ENCODE measurements at regions not wholly inside any gene's neighbourhood (a gene's known extent, or its start where the extent isn't known, plus 50 kb on each side); places are given as distances from the start of the nearest gene placed in this dataset.

DNA sequence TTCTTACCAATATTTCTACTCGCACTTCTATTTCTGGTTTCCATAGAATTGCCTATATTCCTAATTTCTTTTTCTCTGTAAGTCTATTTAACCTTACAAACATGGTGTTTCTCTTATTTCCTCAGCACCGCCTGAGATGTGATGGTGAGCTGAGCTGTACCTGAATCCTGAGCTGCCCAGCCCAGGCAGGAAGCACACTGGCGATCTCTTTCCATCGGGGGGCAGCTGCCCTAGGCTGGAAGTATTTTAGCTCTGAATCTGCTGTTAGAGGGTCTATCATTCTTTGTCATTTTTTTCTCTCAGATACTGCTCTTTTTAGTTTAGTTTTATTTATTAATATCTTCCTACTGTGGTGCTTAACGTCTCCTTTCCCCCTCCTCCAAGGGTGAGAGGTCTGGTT is 173.4 kb upstream of the SLC35B3 start:
- Histone ChIP-seq H3K4me3 (ENCODE audit: low read length) (no peak overlapping the region), H3K36me3 (ENCODE audit: control insufficient read depth, insufficient read depth, low read length) (no peaks in the 10 kb centered on the region), H3K9me3 (ENCODE audit: control insufficient read depth, low read depth, low read length) (peaks cover 3% of the 10 kb centered on the region), H3K4me1 (ENCODE audit: control insufficient read depth, insufficient read depth, low read length) (no peaks in the 10 kb centered on the region), H3K27ac (ENCODE audit: low read length) (no peak overlapping the region), H3K27me3 (ENCODE audit: control insufficient read depth, insufficient read depth, low read length) (no peaks in the 10 kb centered on the region)
- WGBS (ENCODE audit: insufficient coverage, low lambda C conversion rate): 84% methylated on average over 2 of the region's 5 CpGs
- no peak for DNase-seq

DNA sequence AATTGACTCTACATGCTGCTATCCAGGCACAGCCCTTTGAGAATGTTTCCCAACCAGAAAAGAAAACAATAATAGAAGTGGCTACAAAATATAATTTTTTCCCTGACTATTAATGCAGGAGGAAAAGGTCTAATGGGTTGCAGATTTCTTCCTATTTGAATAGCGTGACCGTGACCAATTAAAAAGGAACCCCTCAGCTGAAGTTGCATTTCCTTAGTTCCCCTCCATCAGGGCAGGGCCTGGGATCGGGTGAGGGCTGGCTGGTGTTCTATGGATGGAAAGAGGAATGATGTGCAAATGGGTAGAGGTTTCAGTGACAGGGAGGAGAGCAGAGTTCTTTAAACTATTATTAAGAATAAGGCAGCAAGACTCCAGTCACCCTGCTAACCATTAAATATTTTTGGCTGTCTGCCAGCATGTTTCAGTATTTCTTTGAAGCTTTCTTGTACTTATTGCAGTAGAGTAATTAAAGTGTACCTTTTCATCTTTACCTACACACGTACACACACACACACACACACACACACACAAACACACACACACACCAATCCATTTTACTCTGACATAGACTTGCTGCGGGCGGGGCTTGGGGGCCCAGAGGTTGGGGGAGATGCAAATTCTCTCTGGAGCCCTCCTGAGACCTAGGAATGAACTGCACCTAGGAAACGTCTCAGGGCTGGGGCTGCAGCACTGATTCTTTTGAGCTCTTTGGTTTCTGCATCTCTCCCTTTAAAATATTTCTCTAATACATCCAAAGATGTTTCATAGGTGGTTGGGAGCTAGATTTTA is 154.8 kb upstream of the SLC35B3 start:
- Histone ChIP-seq H3K4me3 (ENCODE audit: low read length) (no peak overlapping the region), H3K36me3 (ENCODE audit: control insufficient read depth, insufficient read depth, low read length) (no peaks in the 10 kb centered on the region), H3K27ac (ENCODE audit: low read length) (no peak overlapping the region), H3K9me3 (ENCODE audit: control insufficient read depth, low read depth, low read length) (no peaks in the 10 kb centered on the region), H3K4me1 (ENCODE audit: control insufficient read depth, insufficient read depth, low read length) (no peaks in the 10 kb centered on the region), H3K27me3 (ENCODE audit: control insufficient read depth, insufficient read depth, low read length) (no peaks in the 10 kb centered on the region)
- DNase-seq: no peak
- WGBS (ENCODE audit: insufficient coverage, low lambda C conversion rate): no CpG with 5 or more reads among the region's 7 CpGs

DNA sequence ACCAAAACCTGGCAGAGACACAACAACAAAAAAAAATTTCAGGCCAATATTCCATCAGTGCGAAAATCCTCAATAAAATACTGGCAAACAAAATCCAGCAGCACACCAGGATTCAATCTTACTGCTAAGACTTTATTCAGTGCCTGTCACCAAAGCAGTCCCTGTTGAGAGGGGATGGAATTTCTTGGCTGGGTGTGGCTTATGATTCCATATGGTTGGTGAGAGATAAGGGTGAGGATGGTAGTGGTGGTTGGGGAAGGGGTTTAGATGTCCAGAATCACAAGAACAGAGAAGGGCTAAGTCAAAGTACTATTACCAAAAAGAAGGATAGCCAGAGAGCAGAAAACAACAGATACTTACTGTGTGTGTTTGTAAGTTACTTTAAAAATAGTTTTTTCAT is 152.8 kb upstream of the SLC35B3 start:
- no CpG with 5 or more reads among the region's 1 CpG for whole genome bisulfite sequencing (ENCODE audit: insufficient coverage, low lambda C conversion rate)
- Histone ChIP-seq H3K4me3 (ENCODE audit: low read length) (no peak overlapping the region), H3K36me3 (ENCODE audit: control insufficient read depth, insufficient read depth, low read length) (no peaks in the 10 kb centered on the region), H3K4me1 (ENCODE audit: control insufficient read depth, insufficient read depth, low read length) (no peaks in the 10 kb centered on the region), H3K27me3 (ENCODE audit: control insufficient read depth, insufficient read depth, low read length) (no peaks in the 10 kb centered on the region), H3K27ac (ENCODE audit: low read length) (no peak overlapping the region), H3K9me3 (ENCODE audit: control insufficient read depth, low read depth, low read length) (no peaks in the 10 kb centered on the region)
- no peak for DNase-seq

DNA sequence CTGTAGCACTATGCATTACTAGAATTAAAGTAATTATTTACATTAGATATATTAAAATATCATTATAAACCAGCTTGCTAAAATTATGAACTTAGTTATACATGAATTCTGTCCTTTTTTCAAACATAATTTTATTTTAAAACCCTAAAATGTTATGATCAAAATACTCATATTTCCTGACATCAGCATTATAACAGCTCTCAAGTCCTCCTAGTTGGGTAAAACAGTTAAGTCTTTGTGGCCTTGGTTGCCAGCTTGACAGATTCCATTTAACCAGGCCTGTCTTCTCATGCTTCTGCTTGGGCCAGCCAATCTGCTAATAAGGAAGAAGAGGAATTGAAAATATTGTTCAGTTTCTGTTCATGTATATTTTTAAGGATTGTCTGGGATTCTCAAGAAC is 147.9 kb upstream of the SLC35B3 start:
- Histone ChIP-seq H3K27me3 (ENCODE audit: control insufficient read depth, insufficient read depth, low read length) (no peaks in the 10 kb centered on the region), H3K4me3 (ENCODE audit: low read length) (no peak overlapping the region), H3K27ac (ENCODE audit: low read length) (no peak overlapping the region), H3K9me3 (ENCODE audit: control insufficient read depth, low read depth, low read length) (no peaks in the 10 kb centered on the region), H3K36me3 (ENCODE audit: control insufficient read depth, insufficient read depth, low read length) (no peaks in the 10 kb centered on the region), H3K4me1 (ENCODE audit: control insufficient read depth, insufficient read depth, low read length) (no peaks in the 10 kb centered on the region)
- no peak for DNase-seq

DNA sequence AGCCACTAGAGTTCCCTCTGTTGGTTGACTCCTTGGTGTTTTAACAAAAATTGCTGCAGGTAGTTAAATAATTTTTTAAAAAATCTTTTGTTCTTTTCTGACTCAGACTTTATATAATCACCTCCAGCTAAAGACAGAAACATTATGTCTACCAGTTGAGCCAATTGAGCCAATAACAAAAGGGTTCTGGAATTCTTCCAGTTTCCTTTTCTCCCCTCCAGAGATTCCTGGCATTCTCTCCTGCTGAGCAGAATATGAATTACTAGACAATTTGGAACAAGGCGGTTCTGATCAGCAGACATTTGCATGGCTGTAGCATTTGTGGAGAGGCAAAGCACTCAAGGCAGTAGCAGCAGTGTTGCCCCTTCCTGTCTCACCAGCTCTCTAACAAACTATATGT is 144.0 kb upstream of the SLC35B3 start:
- H3K27me3 ChIP-seq (ENCODE audit: control insufficient read depth, insufficient read depth, low read length): no peaks in the 10 kb centered on the region
- WGBS (ENCODE audit: insufficient coverage, low lambda C conversion rate): no CpG with 5 or more reads among the region's 1 CpG
- no peak overlapping the region for H3K4me3 ChIP-seq (ENCODE audit: low read length)
- DNase-seq: no peak
- no peaks in the 10 kb centered on the region for H3K36me3 ChIP-seq (ENCODE audit: control insufficient read depth, insufficient read depth, low read length)
- H3K27ac ChIP-seq (ENCODE audit: low read length): no peak overlapping the region
- H3K4me1 ChIP-seq (ENCODE audit: control insufficient read depth, insufficient read depth, low read length): no peaks in the 10 kb centered on the region
- H3K9me3 ChIP-seq (ENCODE audit: control insufficient read depth, low read depth, low read length): no peaks in the 10 kb centered on the region

DNA sequence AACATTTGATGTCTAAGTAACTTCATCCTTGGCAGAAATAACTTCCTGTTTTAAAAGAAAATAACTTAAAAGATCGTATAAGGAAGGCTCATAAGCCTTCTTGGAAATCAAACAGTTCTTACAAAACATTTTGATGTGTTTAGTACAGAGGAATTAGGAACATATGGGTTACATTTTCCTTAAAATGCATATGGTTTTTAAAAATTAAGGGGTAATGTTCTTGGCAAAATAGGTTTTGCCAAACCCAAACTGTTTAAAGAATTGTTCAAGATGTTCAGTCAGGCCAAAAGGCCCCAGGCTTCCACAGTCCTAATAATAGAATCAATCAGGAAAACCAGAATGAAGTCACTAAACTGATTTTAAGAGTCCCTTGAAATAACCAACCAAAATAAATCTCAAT is 142.7 kb upstream of the SLC35B3 start:
- Histone ChIP-seq H3K27ac (ENCODE audit: low read length) (no peak overlapping the region), H3K27me3 (ENCODE audit: control insufficient read depth, insufficient read depth, low read length) (no peaks in the 10 kb centered on the region), H3K4me3 (ENCODE audit: low read length) (no peak overlapping the region), H3K9me3 (ENCODE audit: control insufficient read depth, low read depth, low read length) (no peaks in the 10 kb centered on the region), H3K4me1 (ENCODE audit: control insufficient read depth, insufficient read depth, low read length) (no peaks in the 10 kb centered on the region), H3K36me3 (ENCODE audit: control insufficient read depth, insufficient read depth, low read length) (no peaks in the 10 kb centered on the region)
- 50% methylated on average over 1 of the region's 1 CpG for WGBS (ENCODE audit: insufficient coverage, low lambda C conversion rate)
- DNase-seq: no peak

DNA sequence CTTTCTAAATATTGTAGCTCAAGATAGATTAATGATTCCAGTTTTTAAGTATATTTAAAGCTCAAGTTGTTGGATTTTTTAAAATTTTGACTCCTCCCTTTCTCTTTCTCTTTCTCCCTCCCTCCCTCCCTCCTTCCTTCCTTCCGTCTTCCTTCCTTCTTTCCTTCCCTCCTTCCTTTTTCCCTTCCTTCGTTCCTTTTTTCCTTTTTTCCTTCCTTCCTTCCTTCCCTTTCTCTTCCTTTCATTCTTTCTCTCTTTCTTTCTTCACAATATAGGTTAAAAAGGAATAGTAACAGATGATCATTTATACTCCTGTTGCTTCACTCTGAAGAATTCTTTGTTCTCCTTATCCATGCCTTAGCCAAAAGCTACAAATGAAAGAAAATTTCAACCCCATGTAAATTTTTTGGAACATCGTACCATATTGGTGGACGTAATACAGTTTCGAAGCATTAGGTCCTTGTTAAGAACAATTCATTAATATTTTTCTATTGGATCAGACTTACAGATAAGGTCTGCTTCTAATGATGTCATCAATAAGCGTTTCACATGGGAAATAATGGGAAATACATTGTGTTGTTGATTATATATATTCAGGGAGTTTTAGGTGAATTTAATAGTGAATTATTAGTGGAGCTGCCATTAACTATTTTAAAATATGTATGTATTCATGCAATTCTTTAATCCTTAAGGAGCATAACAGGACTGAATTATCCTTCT is 139.6 kb upstream of the SLC35B3 start:
- Histone ChIP-seq H3K4me3 (ENCODE audit: low read length) (no peak overlapping the region), H3K9me3 (ENCODE audit: control insufficient read depth, low read depth, low read length) (no peaks in the 10 kb centered on the region), H3K27ac (ENCODE audit: low read length) (no peak overlapping the region), H3K36me3 (ENCODE audit: control insufficient read depth, insufficient read depth, low read length) (no peaks in the 10 kb centered on the region), H3K27me3 (ENCODE audit: control insufficient read depth, insufficient read depth, low read length) (no peaks in the 10 kb centered on the region), H3K4me1 (ENCODE audit: control insufficient read depth, insufficient read depth, low read length) (no peaks in the 10 kb centered on the region)
- DNase-seq: no peak
- WGBS (ENCODE audit: insufficient coverage, low lambda C conversion rate): 96% methylated on average over 5 of the region's 6 CpGs

DNA sequence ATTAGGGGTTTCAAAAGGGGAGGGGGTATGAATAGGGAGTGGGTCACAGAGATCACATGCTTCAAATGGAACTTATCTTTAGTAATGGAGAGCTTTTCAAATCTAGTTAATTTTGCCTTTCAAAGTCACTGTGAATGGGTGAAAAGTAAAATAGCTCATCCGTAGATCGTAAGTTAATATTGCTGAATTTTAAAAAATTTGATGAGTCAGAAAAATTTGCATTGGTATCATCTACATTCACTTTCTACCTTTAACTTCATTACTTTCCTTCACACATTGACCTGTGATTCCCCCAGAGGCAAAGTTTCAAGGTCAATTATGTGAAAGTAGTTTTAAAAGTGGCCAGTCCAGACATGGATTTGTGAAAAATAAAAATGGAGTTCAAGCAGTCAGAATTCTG is 139.0 kb upstream of the SLC35B3 start:
- Histone ChIP-seq H3K4me1 (ENCODE audit: control insufficient read depth, insufficient read depth, low read length) (no peaks in the 10 kb centered on the region), H3K36me3 (ENCODE audit: control insufficient read depth, insufficient read depth, low read length) (no peaks in the 10 kb centered on the region), H3K27ac (ENCODE audit: low read length) (no peak overlapping the region), H3K9me3 (ENCODE audit: control insufficient read depth, low read depth, low read length) (no peaks in the 10 kb centered on the region), H3K27me3 (ENCODE audit: control insufficient read depth, insufficient read depth, low read length) (no peaks in the 10 kb centered on the region), H3K4me3 (ENCODE audit: low read length) (no peak overlapping the region)
- DNase-seq: no peak
- 100% methylated on average over 2 of the region's 2 CpGs for WGBS (ENCODE audit: insufficient coverage, low lambda C conversion rate)

DNA sequence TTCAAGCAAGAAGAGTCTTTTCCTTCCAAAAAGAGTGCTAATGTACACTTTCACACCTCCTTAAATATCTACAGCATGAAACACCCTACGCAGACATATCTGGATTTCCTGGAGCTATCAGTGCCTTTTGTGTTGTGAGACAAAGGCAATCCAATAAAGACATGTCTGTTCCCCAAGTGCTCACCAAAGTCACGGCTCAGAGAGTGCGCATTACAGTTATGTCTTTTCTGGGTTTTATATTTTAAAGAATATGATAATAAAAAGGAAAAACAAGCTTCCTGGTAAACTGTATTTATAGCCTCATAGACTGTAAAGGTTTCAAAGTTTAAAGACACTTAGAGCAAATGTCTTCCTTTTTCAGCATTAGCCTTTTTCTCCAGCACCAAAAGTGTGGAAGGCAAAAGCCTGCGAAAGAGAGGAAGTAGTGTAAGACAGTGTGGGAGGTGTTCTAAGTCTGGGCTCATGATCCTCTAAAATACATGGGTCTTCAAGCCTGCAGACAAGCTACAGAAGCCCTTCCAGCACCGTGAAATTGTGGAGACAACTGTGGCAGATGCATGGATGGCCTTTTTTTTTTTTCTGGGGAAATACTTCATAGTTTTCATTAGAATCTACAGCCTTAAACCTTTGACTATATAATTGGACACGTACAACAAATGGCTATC is 135.0 kb upstream of the SLC35B3 start:
- no peak overlapping the region for H3K27ac ChIP-seq (ENCODE audit: low read length)
- 60% methylated on average over 3 of the region's 6 CpGs for WGBS (ENCODE audit: insufficient coverage, low lambda C conversion rate)
- no peaks in the 10 kb centered on the region for H3K36me3 ChIP-seq (ENCODE audit: control insufficient read depth, insufficient read depth, low read length)
- no peaks in the 10 kb centered on the region for H3K9me3 ChIP-seq (ENCODE audit: control insufficient read depth, low read depth, low read length)
- H3K4me1 ChIP-seq (ENCODE audit: control insufficient read depth, insufficient read depth, low read length): no peaks in the 10 kb centered on the region
- H3K4me3 ChIP-seq (ENCODE audit: low read length): no peak overlapping the region
- DNase-seq: no peak
- H3K27me3 ChIP-seq (ENCODE audit: control insufficient read depth, insufficient read depth, low read length): no peaks in the 10 kb centered on the region

DNA sequence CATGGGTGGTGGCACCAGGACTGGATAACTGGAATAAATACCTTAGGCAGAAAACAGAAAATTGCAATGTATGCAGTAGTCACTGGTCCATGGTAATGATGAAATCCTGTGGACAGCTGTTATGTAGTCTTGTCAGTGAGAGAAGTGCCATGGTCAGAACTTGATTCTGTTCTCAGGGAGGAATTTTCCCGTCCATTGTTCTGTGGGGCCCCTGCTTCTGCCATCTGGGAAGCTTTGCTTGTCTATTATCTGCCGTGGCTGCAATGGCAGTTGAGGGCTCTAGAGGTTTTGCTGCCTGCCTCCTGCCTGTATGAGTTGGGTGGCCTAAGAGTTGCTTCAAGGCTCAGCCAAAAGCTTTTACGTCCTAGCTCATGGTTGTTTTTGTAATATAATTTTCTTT is 126.8 kb upstream of the SLC35B3 start:
- H3K9me3 ChIP-seq (ENCODE audit: control insufficient read depth, low read depth, low read length): no peaks in the 10 kb centered on the region
- DNase-seq: no peak
- WGBS (ENCODE audit: insufficient coverage, low lambda C conversion rate): 100% methylated on average over 1 of the region's 3 CpGs
- H3K27me3 ChIP-seq (ENCODE audit: control insufficient read depth, insufficient read depth, low read length): no peaks in the 10 kb centered on the region
- H3K36me3 ChIP-seq (ENCODE audit: control insufficient read depth, insufficient read depth, low read length): no peaks in the 10 kb centered on the region
- H3K4me3 ChIP-seq (ENCODE audit: low read length): no peak overlapping the region
- no peaks in the 10 kb centered on the region for H3K4me1 ChIP-seq (ENCODE audit: control insufficient read depth, insufficient read depth, low read length)
- H3K27ac ChIP-seq (ENCODE audit: low read length): no peak overlapping the region
